EH (cell line): ENCODE measurements at regions not wholly inside any gene's neighbourhood (a gene's known extent, or its start where the extent isn't known, plus 50 kb on each side); places are given as distances from the start of the nearest gene placed in this dataset.

Experiments used
- DNase-seq: peaks from one replicate; pipeline ENCODE4 v3.0.0-alpha.2; 2015; ENCODE audit warnings: low read depth

- DNase-seq: no peak
Observed at GRCh38 chr10:57788117-57788516, 479.6 kb downstream of the IPMK start.

DNA sequence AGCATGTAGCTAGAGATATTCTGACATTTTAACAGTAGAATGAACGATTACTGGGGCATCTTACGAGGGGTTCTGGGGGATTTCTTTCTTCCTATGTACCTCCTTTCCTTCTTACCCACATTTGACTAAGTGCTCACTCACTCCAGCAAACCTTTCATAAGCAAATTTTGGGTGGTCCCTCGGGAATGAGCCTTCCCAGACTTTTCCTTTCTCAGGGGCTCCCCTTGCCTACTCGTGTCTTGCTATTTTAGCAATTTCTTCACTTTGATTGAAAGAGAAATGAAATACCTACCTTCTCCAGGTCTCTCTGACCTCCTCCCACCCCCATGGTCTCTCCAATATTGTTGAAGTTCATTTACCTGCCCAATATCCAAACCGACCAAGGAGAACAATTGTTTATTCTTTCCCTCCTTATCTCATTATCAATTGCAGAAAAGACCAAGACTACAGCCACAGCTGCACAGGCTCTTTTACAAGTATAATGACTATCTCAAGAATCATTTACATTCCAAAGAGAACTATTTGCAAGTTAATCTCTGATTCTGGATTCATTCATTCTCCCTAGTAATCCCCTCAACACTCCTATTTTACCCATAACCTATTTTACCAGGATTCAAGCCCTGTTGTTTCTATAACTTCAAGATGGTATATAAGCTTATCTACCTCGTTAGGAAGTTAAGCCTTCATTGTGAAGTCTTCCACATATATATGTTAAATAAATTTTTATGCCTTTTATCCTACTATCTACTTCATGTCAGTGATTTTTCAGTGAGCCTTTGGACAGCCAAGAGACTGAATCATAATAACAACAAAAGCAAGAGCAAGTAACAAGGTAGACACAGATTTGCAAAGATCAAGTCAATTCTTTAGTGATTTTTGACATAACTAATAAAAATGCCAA, 480.6 kb downstream of the IPMK start:
- no peak for DNase-seq

- no peak for DNase-seq
Observed at GRCh38 chr10:57786331-57786730, 481.4 kb downstream of the IPMK start.

DNA sequence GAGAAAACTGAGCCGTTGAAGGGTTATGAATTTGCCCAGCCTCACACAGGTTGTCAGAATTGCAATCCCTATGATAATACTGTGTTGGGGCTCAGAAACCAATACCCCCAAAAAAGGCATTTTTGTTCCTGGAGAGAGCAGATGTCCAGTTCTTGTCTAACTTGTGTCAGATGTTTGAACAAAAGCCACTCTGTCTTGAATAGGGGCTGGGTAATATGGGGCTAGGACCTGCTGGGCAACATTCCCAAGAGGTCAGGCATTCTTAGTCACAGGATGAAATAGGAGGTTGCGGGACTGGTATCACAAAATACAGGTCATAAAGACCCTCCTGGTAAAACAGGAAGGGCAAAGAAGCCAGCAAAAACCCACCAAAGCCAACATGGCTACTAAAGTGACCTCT, 482.1 kb downstream of the IPMK start:
- no peak for DNase-seq

DNA sequence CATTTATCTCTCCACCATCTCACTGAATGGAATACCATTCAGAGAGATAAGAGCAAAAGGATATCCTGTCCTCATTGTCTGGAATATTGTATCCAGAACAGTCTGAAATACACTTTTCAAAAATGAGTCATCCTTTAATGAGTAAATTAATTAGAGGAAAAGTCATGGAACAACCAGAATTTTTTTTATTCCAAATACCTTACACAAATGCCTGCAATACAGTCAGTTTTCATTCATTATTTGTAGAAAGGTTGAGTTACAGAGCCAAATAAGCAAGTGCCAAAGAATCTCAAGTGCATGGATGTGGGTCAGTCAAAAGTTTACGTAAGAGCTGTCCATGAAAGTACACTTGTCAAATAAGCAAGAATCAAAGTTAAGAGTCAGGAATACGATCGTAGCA, 482.6 kb downstream of the IPMK start:
- no peak for DNase-seq

DNA sequence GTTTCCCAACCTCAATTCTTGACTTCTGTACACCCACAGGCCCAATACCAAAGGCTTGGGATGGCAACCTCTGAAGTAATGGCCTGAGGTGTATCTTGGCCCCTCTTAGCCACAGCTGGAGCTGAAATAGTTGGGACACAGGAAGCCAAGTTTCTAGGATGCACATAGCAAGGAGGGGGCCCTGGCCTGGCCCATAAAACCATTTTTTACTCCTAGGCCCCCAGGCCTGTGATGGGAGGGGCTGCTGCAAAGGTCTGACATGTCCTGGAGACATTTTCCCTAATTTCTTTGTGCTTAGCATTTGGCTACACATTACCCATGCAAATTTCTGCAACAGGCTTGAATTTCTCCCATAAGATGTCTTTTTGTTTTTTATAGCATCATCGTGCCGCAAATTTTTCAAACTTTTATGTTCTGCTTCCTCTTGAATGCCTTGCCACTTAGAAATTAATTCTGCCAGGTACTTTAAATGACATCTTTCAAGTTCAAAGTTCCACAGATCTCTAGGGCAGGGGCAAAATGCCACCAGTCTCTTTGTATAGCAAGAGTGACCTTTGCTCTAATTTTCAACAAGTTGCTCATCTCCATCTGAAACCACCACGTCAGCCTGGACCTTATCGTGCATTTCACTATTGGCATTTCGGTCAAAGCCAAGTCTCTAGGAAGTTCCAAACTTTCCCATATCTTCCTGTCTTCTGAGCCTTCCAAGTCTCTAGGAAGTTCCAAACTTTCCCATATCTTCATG, 490.8 kb downstream of the IPMK start:
- no peak for DNase-seq

DNA sequence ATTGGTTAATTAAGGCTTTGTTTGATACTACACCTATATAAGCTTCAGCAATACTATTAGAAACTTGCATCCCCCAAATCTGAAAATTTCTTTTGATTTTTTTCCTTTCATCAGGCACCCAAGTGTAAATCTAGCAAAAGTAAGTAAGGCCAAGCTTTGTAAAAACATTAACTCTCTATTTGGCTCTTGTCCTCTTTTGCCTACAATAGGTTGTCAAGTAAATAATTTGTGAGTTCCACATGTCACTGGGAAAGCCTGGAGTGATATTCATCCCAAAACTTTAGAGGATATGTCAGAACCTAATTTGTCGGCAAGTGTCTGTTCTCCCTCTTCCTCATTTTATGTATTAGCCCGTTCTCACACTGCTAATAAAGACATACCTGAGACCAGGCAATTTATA, 492.4 kb downstream of the IPMK start:
- DNase-seq: no peak

DNA sequence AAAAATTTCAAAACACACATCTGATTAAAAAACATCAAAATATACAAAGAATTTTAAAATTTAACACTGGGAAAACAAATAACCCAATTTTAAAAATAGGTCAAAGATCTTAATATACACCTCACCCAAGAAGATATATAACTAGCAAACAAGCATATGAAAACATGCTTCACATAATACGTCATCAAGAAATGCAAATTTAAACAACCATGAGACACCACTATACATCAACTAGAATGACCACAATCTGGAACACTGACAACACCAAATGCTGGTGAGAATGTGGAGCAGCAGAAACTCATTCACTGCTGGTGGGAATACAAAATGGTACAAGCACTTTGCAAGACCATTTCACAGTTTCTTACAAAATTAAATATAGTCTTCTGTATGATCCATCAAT, 498.4 kb downstream of the IPMK start:
- no peak for DNase-seq

DNA sequence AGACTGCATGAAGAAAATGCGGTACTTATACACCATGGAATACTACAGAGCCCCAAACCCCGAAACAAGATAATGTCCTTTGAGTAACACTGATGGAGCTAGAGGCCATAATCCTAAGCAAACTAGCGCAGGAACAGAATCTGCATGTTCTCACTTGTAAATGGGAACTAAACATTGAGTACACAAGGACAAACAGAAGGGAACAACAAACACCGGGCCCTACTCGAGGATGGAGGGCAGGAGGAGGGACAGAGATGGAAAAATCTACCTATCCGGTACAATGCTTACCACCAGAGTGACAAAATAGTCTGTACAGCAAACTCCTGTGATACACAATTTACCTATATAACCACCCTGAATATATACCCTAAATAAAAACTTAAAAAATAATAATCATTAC, 507.9 kb downstream of the IPMK start:
- no peak for DNase-seq

DNA sequence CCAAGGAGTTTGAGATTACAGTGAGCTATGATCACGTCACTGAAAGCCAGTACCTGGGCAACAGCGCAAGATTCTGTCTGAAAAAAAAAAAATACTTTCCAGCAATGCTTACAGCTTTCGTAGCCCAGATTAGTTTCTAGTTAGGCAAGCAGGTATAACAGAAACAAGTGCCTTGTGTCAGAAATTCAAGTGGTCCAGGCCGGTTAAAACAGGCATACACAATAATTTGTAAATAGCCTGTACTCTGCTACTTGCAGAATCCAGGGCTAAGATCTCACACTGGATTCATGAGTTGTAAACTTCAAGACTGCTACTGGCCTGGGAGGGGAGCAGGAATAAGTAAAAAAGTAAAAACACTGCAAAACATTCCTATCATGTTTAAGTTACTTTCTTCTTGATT, 512.9 kb downstream of the IPMK start:
- DNase-seq: no peak

GRCh38 chr10:57743711-57744110, 524.0 kb downstream of the IPMK start:
- DNase-seq: no peak

- DNase-seq: no peak
Observed at GRCh38 chr10:57741751-57742150, 525.9 kb downstream of the IPMK start.

DNA sequence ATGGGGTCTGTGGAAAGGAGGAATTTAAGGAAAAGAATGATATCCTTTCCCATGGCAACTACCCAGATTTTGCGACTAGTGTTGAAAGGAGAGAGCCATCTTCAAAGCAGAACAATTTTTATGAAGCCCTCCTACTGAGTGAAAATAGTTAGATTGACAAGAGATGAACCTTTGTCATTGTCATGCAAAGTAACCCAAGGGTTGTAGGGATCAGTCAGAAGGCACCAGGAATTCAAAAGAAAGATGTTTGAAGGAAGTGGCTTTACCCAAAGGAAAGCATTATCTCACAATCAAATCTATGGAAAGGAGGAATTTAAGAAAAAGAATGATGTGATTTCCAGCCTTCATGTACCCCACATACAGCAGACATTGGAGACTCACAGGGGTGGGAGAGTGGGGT, 544.4 kb downstream of the IPMK start:
- no peak for DNase-seq

DNA sequence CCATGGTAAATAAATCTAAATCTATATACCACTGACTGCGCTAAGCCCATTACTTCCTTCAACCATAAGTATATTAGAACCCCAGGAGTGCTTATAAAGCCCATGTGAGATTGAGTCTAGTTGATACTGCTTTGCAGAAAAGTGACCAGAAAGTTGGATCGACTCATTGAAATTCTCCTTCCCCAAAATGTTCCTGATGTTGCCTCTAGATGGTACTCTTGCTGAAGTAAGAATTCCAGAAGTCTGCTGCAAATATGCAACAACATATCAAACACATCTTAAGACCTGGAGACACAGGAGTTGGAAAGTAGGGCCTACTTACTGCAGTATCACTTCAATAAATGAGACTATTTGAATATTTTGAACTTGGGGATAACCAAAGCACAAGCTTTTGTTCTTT, 550.8 kb downstream of the IPMK start:
- DNase-seq: peak; percentile 29

DNA sequence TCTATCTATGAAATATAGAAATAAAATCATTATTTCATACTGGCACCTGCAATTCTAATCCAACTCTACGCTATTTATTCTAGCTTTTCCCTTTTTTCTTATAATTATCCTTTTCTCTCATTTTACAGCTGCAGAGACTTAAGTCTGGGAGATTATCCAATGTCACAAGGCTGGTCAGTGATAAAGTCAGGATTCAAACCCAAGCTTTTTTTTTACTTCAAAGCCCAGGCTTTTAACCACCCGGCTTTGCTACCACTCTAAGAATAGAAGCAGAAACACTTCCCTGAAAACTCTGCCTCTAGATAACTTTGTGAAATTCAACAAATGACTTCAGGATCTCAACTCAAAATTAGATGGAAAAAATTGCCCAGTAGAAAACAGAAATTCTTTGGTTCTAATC, 552.5 kb downstream of the IPMK start:
- DNase-seq: no peak

GRCh38 chr10:57707300-57707658, 560.4 kb downstream of the IPMK start:
- no peak for DNase-seq

DNA sequence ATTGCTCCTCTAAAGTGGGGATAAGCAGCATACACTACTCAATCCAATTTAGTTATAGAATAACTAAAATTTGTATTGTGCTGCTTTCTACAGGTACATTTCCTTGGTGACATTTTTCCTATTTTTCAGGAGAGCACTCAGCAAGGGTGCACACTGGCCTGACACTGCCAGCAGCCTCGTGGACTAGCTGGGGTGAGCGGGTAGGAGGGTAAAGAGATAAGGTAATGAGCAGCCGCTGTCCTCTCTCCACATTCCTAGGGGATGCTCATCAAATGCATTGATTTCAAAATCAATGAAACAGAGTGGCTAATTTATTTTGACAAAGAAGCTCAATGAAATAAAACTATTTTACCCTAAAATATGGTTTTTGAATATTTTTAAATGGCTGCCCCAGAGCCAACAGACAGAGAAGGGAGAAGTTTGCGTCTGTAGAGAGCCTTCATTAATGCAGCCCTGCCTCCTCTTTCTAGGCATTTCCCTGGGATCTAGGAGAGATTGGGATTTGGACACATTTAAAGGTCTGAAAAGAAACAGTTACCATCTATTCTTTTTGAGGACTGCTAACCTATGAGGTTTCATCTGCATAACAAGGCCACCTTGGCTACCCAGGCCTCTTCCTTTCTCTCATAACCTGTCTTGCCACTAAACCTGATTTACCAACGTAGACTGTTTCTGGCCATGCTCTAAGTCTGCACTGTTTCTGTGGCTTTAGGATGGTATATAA, 561.0 kb downstream of the IPMK start:
- DNase-seq: no peak

GRCh38 chr10:57706016-57706415, 561.7 kb downstream of the IPMK start:
- DNase-seq: no peak

DNA sequence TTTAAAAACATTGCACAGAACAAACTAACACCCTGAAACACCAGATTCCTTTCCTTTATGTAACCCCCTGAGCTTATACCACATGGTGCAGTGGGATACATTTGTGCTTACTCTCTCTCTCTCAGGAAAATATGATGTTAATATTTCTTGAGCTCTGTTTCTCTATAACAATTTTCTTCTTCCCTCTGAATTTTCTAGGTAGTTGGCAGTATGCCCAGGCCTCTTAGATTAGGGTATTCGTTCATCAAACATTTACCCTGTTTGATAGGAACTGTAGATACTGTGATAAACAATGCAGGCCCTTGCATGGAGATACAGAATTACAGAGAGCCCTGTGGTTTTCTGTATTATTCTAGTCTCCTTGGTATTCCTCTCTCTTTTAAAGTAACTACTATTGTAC, 567.8 kb downstream of the IPMK start:
- DNase-seq: peak; percentile 17

- DNase-seq: peak; percentile 90
Observed at GRCh38 chr10:57696641-57697040, 571.1 kb downstream of the IPMK start.

DNA sequence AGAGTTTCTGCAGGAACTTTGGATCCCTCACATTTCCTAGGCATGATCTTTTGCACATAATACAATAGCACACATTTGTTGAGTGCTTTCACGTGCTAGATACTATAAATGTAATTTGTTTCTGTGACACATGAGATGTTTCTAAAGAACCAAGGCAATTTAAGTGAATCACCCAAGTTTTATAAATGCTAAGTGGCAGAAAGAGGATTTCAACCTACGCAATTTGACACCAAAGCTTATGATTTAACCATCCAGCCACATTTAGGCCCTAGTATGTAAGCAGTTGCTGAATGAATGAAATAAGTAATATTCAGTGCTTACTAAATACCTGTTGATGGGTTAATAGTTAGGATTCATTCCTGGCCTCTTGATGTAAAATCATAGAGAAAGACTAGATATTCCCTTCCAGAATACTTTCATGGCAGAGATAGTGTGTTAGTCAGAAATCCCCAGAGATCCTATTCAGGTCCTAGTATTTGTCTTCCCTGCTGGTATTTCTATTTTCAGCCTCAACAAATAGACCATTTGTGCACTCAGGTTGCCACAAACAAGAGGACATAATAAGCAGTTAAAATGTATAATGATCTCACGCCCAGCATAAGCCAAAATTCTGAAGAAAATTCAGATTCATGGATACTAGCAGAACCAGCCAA, 572.6 kb downstream of the IPMK start:
- DNase-seq: peak; percentile 51

DNA sequence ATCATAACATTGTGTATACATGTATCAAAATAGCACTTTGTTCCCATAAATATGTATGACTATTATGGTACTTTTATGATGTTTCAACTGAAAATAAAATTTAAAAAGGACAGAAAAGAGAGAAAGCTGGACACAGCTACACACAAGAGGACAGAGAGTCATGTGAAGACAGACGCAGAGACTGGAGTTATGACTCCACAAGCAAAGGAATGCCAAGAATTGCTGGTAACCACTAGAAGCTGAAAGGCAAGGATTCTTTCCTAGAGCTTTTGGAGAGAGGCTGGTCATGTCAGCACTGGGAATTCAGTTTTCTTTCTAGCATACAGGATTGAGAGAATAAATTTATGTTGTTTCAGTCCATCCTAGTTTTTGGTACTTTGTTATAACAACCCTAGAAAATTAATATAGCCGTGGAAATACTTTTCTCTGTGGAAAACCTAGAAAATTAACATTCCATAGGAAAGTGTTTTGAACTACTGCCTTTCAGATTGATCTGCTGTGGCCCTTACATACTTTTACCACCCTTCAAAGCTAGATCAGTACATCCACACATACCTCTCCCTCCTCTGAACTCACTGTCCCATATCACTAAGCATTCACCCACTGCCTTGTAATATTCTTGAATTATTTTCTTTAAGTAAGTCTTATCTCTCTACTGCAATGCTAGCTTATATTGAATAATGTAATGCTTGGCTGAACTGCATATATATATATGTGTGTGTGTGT, 575.3 kb downstream of the IPMK start:
- peak; percentile 87 for DNase-seq
